ENCODE measurements at regions not wholly inside any gene's neighbourhood (a gene's known extent, or its start where the extent isn't known, plus 50 kb on each side); places are given as distances from the start of the nearest gene placed in this dataset.

DNA sequence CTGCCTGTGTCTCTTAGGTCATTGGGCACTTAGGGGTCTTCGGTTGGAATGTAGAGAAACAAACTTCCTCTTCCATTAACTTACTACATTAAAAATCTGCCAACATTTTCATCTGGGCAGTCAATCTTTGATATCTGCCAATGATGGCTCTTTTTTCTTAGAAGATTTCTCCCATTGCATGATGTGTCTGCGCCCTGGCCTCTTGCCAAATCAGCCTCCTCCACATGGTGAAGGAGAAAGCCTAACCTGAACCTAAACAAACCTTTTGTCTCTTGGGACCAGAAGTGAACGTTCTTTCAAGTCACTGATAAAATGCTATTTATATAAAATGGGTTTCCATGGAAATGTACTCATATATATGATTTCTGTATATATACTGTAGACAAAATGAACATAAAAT lies 998.9 kb upstream of the GJE1 start:
- WGBS (ENCODE audit: insufficient coverage, low coverage, missing lambda C conversion rate): 0% methylated on average over 3 of the region's 3 CpGs
- FAIRE-seq (no peak), ATAC-seq (no peak), DNase-seq (ENCODE audit: extremely low read depth in 1 of 4, low spot score in 3 of 4) (no peak)
- Histone ChIP-seq H3K9me3 (replicated peaks; ENCODE audit: control insufficient read depth, insufficient read depth, low read depth, low read length) (no peaks in the 10 kb centered on the region), H2AFZ (ENCODE audit: low read depth, low read length) (no peak overlapping the region), H3K36me3 (ENCODE audit: control insufficient read depth, insufficient read depth, low read length) (no peaks in the 10 kb centered on the region), H3K9ac (ENCODE audit: insufficient read depth in 1 of 2, low read depth in 2 of 2, low read length in 2 of 2) (no peak overlapping the region), H3K9me1 (ENCODE audit: control insufficient read depth, insufficient read depth, low read length) (no peaks in the 10 kb centered on the region), H3K4me3 (no peak overlapping the region), H3K4me1 (replicated peaks in 1 of 2; ENCODE audit: control insufficient read depth in 2 of 2, insufficient read depth in 2 of 2, low read length in 2 of 2) (no peaks in the 10 kb centered on the region), H3K79me2 (ENCODE audit: control insufficient read depth, insufficient read depth, low read length) (no peaks in the 10 kb centered on the region), H3K27ac (ENCODE audit: extremely low read depth, low read depth, low read length) (no peak overlapping the region), H4K20me1 (replicated peaks; ENCODE audit: control insufficient read depth, insufficient read depth, low read length) (no peaks in the 10 kb centered on the region), H3K27me3 (ENCODE audit: control insufficient read depth in 2 of 2, insufficient read depth in 2 of 2, low read length in 2 of 2) (no peaks in the 10 kb centered on the region), H3K4me2 (ENCODE audit: insufficient read depth, low read length) (no peak overlapping the region)
- CTCF ChIA-PET (ENCODE audit: low intra/inter-chr PET ratio): no interaction called here
- BruUV-seq (replicated peaks): no TSS peak
- POLR2A ChIA-PET: no interaction called here
- intact Hi-C loops (cut with micrococcal nuclease): no loop called here
- in situ Hi-C loops (cut with MboI): no loop called here
- TF ChIP-seq JUND (IDR thresholded peaks at IDR 0.05; ENCODE audit: borderline replicate concordance, low read depth, low read length) (no peak), JUND (tag; IDR thresholded peaks at IDR 0.05; ENCODE audit: borderline replicate concordance, low read depth, low read length) (no peak), NFIC (IDR thresholded peaks at IDR 0.05) (peak; percentile 27; the same call in 1 of the 2 replicates), SPI1 (IDR thresholded peaks at IDR 0.05; ENCODE audit: borderline replicate concordance, low read depth, low read length) (no peak)
- TF ChIP-seq, protein P1, sequence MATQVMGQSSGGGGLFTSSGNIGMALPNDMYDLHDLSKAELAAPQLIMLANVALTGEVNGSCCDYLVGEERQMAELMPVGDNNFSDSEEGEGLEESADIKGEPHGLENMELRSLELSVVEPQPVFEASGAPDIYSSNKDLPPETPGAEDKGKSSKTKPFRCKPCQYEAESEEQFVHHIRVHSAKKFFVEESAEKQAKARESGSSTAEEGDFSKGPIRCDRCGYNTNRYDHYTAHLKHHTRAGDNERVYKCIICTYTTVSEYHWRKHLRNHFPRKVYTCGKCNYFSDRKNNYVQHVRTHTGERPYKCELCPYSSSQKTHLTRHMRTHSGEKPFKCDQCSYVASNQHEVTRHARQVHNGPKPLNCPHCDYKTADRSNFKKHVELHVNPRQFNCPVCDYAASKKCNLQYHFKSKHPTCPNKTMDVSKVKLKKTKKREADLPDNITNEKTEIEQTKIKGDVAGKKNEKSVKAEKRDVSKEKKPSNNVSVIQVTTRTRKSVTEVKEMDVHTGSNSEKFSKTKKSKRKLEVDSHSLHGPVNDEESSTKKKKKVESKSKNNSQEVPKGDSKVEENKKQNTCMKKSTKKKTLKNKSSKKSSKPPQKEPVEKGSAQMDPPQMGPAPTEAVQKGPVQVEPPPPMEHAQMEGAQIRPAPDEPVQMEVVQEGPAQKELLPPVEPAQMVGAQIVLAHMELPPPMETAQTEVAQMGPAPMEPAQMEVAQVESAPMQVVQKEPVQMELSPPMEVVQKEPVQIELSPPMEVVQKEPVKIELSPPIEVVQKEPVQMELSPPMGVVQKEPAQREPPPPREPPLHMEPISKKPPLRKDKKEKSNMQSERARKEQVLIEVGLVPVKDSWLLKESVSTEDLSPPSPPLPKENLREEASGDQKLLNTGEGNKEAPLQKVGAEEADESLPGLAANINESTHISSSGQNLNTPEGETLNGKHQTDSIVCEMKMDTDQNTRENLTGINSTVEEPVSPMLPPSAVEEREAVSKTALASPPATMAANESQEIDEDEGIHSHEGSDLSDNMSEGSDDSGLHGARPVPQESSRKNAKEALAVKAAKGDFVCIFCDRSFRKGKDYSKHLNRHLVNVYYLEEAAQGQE (IDR thresholded peaks at IDR 0.05; ENCODE audit: borderline replicate concordance): no peak
- TF ChIP-seq, protein P1 (CRISPR knock-in tag; IDR thresholded peaks at IDR 0.05; ENCODE audit: low read depth): no peak

Measured in K562 (cell line).